NCI-H2081 treated with DMSO at 0.1 percent for 48 hours (cell line): ENCODE measurements at regions not wholly inside any gene's neighbourhood (a gene's known extent, or its start where the extent isn't known, plus 50 kb on each side); places are given as distances from the start of the nearest gene placed in this dataset.

ENCODE experiments used
- DNase-seq: peaks from one replicate; lab custom pipeline; 2025; lab: John Stamatoyannopoulos, UW

- no peak for DNase-seq
Observed at GRCh38 chr1:172980971-172981370, 69.8 kb downstream of the TNFSF18 start.
